ENCODE measurements at regions not wholly inside any gene's neighbourhood (a gene's known extent, or its start where the extent isn't known, plus 50 kb on each side); places are given as distances from the start of the nearest gene placed in this dataset.

DNA sequence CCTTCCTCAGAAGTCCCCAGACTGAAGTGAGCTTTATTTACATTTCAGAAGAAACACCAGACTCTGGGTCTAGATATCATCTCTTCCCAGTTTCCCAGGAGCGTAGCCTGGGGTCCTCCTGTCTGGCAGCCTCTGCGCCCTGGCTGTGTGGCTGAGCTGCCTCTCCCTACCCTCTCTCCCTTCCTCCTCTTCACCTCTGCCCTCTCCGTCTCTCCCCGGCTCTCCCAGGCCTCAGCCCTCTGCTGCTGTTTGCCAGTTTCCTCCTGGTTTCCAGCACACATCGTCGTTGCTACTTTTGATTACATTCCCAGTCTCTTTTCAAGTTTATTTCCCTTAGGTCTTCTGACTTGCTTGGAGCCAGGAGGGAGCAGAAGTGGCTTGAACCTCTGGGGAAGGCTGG lies 91.1 kb upstream of the DISP3 start:
- TF ChIP-seq, protein P1, sequence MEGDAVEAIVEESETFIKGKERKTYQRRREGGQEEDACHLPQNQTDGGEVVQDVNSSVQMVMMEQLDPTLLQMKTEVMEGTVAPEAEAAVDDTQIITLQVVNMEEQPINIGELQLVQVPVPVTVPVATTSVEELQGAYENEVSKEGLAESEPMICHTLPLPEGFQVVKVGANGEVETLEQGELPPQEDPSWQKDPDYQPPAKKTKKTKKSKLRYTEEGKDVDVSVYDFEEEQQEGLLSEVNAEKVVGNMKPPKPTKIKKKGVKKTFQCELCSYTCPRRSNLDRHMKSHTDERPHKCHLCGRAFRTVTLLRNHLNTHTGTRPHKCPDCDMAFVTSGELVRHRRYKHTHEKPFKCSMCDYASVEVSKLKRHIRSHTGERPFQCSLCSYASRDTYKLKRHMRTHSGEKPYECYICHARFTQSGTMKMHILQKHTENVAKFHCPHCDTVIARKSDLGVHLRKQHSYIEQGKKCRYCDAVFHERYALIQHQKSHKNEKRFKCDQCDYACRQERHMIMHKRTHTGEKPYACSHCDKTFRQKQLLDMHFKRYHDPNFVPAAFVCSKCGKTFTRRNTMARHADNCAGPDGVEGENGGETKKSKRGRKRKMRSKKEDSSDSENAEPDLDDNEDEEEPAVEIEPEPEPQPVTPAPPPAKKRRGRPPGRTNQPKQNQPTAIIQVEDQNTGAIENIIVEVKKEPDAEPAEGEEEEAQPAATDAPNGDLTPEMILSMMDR (IDR thresholded peaks at IDR 0.05; ENCODE audit: insufficient read depth, low read length, poor library complexity, severe bottlenecking) = no peak
- no peak for TF ChIP-seq EZH2phosphoT487 (conservative IDR thresholded peaks at IDR 0.05; ENCODE audit: low read length)
